Endothelial cell of umbilical vein (primary cell): ENCODE measurements at regions not wholly inside any gene's neighbourhood (a gene's known extent, or its start where the extent isn't known, plus 50 kb on each side); places are given as distances from the start of the nearest gene placed in this dataset.

Experiments
- BruUV-seq: library from RNA; stranded (reverse); fragments of 400-500 nt; replicated peaks from 2 replicates; lab custom pipeline; 2021; lab: Mats Ljungman, UMichigan
- CTCF ChIA-PET: fragments of 300-600, 350-600 bp; sonication (Branson Sonifier 250); formaldehyde crosslinking; loops from one replicate; lab custom pipeline; 2021; ENCODE audit warnings: antibody characterized with exemption, inconsistent platforms; lab: Charles Lee
- POLR2A ChIA-PET: fragments of 300-600, 350-600 bp; sonication (Branson Sonifier 250); formaldehyde crosslinking; loops from one replicate; lab custom pipeline; 2021; ENCODE audit warnings: antibody characterized with exemption, inconsistent platforms; lab: Charles Lee
- DNase-seq: peaks from one replicate; pipeline ENCODE4 v3.0.0-alpha.2; 2011; ENCODE audit warnings: low read depth, low spot score
- FAIRE-seq: peaks from 2 replicates; lab custom pipeline; 2011; peaks lifted over from hg19 to GRCh38; lab: Jason Lieb, UNC
- H2AFZ ChIP-seq: 2 replicates; pipeline ENCODE4 v1.6.0; 2012; ENCODE audit warnings: low read depth, low read length, control low read depth, inconsistent platforms
- H3K27ac ChIP-seq: 2 replicates; pipeline ENCODE4 v1.5.1; 2011; ENCODE audit warnings: low read depth, mild to moderate bottlenecking, control low read depth, low read length, moderate library complexity; ENCODE audit not compliant: insufficient read depth
- H3K27me3 ChIP-seq, 2 experiments: 2 replicates each; pipeline versions ENCODE4 v1.6.0 to v1.6.1; 2011; ENCODE audit warnings: low read length in 2 of 2, mixed read lengths in 1 of 2; ENCODE audit not compliant: control insufficient read depth in 2 of 2, insufficient read depth in 2 of 2
- H3K36me3 ChIP-seq, 2 experiments: 2 replicates in 1 of 2; 3 replicates in 1 of 2; pipeline ENCODE4 v1.5.1; 2011; ENCODE audit warnings: low read length in 2 of 2, mild to moderate bottlenecking in 1 of 2, moderate library complexity in 1 of 2; ENCODE audit not compliant: control insufficient read depth in 2 of 2, insufficient read depth in 2 of 2; ENCODE audit errors: extremely low read depth in 1 of 2
- H3K4me1 ChIP-seq: 3 replicates; pipeline ENCODE4 v1.5.1; 2011; ENCODE audit warnings: mild to moderate bottlenecking, low read length; ENCODE audit not compliant: control insufficient read depth, insufficient read depth; ENCODE audit errors: extremely low read depth
- H3K4me2 ChIP-seq: 2 replicates; pipeline ENCODE4 v1.6.1; 2011; ENCODE audit warnings: low read length, control low read depth, mixed read lengths; ENCODE audit not compliant: insufficient read depth
- H3K4me3 ChIP-seq, 3 experiments: fragments of 200-600 bp in 1 of 3; sonication (generic), shearing (Covaris generic) in 1 of 3; replicated peaks in 1 of 3; 2 replicates each; pipeline ENCODE4 v1.5.1; 2011 to 2016; ENCODE audit warnings: control low read depth in 3 of 3, low read length in 3 of 3, mild to moderate bottlenecking in 2 of 3, inconsistent platforms in 1 of 3, low read depth in 1 of 3, moderate library complexity in 1 of 3; ENCODE audit not compliant: insufficient read depth in 1 of 3
- H3K79me2 ChIP-seq: 2 replicates; pipeline ENCODE4 v1.6.0; 2012; ENCODE audit warnings: low read length, inconsistent platforms; ENCODE audit not compliant: control insufficient read depth, insufficient read depth
- H3K9ac ChIP-seq: replicated peaks from 2 replicates; pipeline ENCODE3; 2011; ENCODE audit warnings: low read length, control low read depth; ENCODE audit not compliant: insufficient read depth; ENCODE audit errors: extremely low read depth
- H3K9me1 ChIP-seq: replicated peaks from 3 replicates; pipeline ENCODE4 v1.6.0; 2011; ENCODE audit warnings: mild to moderate bottlenecking, low read length; ENCODE audit not compliant: control insufficient read depth, insufficient read depth; ENCODE audit errors: extremely low read depth
- H3K9me3 ChIP-seq: replicated peaks from 2 replicates; pipeline ENCODE4 v1.5.1; 2012; ENCODE audit warnings: low read length, inconsistent platforms; ENCODE audit not compliant: control insufficient read depth, insufficient read depth
- H4K20me1 ChIP-seq: replicated peaks from 2 replicates; pipeline ENCODE3; 2011; ENCODE audit warnings: mild to moderate bottlenecking, low read length; ENCODE audit not compliant: control insufficient read depth, insufficient read depth; ENCODE audit errors: extremely low read depth
- FOS ChIP-seq: IDR thresholded peaks from 2 replicates; pipeline ENCODE4 v1.6.1; 2011; ENCODE audit warnings: mild to moderate bottlenecking, low read length, moderate library complexity, borderline replicate concordance; ENCODE audit not compliant: insufficient read depth
- JUN ChIP-seq: IDR thresholded peaks from 2 replicates; pipeline ENCODE4 v1.6.1; 2011; ENCODE audit warnings: borderline replicate concordance, low read depth; ENCODE audit not compliant: insufficient read length, insufficient read depth
- POLR2A ChIP-seq: IDR thresholded peaks from 2 replicates; pipeline ENCODE4 v1.6.1; 2012; ENCODE audit warnings: low read depth, mild to moderate bottlenecking, control low read depth, low read length
- POLR2AphosphoS5 ChIP-seq: IDR thresholded peaks from 2 replicates; pipeline ENCODE4 v1.6.1; 2012; ENCODE audit warnings: low read depth, mild to moderate bottlenecking, control low read depth, low read length, moderate library complexity; ENCODE audit not compliant: insufficient read depth
- dilution Hi-C: fragments of 300-500 bp; cut with MboI; formaldehyde crosslinking; loops from one replicate; pipeline ENCODE4 v1.15.0; 2019; ENCODE audit warnings: low sequenced_read_pairs; ENCODE audit not compliant: extremely low pct_ligation_motif_present
- intact Hi-C: fragments of 100-400 bp; cut with micrococcal nuclease; formaldehyde crosslinking; loops from one replicate; pipeline ENCODE4 v1.10.0; 2022

- no peak for DNase-seq
- intact Hi-C loops (no loop called here), dilution Hi-C loops (no loop called here)
- Histone ChIP-seq H3K27me3 (no peaks in the 10 kb centered on the region), H3K36me3 (no peaks in the 10 kb centered on the region), H3K4me2 (no peak overlapping the region), H3K79me2 (no peaks in the 10 kb centered on the region), H2AFZ (no peak overlapping the region), H3K4me3 (no peak overlapping the region), H3K4me1 (no peaks in the 10 kb centered on the region), H3K27ac (no peak overlapping the region), H3K9ac (no peak overlapping the region), H3K9me1 (no peaks in the 10 kb centered on the region), H3K9me3 (no peaks in the 10 kb centered on the region), H4K20me1 (no peaks in the 10 kb centered on the region)
- no TSS peak for BruUV-seq
- ChIA-PET POLR2A (no interaction called here), CTCF (interaction anchor here (0.5 kb wide), 1 partner anchor 76 kb away, joined by 3 read pairs; no protein-coding TSS in a partner anchor)
- no peak for TF ChIP-seq POLR2A
- FAIRE-seq: no peak
Observed at GRCh38 chr6:48695872-48696271, 584.9 kb upstream of the PTCHD4 start.

GRCh38 chr6:48691420-48691819 lies 580.4 kb upstream of the PTCHD4 start:
- Histone ChIP-seq H3K27ac (no peak overlapping the region), H3K27me3 (no peaks in the 10 kb centered on the region), H3K9ac (no peak overlapping the region), H3K4me1 (no peaks in the 10 kb centered on the region), H3K9me1 (no peaks in the 10 kb centered on the region), H3K4me3 (no peak overlapping the region), H3K9me3 (no peaks in the 10 kb centered on the region), H3K79me2 (no peaks in the 10 kb centered on the region), H2AFZ (no peak overlapping the region), H3K4me2 (no peak overlapping the region), H4K20me1 (no peaks in the 10 kb centered on the region), H3K36me3 (no peaks in the 10 kb centered on the region)
- no peak for TF ChIP-seq POLR2AphosphoS5
- TF ChIP-seq FOS: no peak
- TF ChIP-seq JUN: no peak
- FAIRE-seq: no peak
- BruUV-seq: no TSS peak
- ChIA-PET POLR2A (no interaction called here), CTCF (no interaction called here)
- dilution Hi-C loops (no loop called here), intact Hi-C loops (no loop called here)
- DNase-seq: no peak
